ENCODE measurements at regions not wholly inside any gene's neighbourhood (a gene's known extent, or its start where the extent isn't known, plus 50 kb on each side); places are given as distances from the start of the nearest gene placed in this dataset.

DNA sequence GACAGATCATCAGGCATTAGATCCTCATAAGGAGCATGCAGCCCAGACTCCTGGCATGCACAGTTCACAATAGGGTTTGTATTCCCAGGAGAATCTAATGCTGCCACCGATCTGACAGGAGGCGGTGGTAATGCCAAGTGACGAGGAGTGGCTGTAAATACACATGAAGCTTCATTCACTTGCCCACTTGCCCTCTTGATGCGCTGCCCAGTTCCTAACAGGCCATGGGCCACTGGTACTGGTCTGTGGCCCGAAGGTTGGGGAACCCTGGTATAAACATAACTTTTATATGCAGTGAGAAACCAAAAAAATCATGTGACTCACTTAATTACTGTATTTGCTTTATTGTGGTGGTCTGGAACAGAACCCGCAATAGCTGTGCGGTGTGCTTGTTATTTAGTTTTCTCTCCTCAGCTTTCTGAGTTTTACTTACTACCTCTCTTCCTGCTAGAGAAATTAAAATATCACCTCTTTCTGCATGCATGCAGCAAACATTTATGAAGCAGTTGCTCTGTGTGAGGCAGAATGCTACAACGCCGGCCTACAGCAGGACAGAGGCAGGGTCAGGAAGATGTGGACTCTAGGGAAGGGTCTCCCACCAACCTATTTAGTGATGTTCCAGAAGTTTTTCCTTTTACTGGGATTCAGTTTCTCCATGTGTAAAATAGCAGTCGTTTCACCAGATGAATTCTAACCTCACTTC is 151.3 kb downstream of the MAF start:
- intact Hi-C loops (cut with micrococcal nuclease) = no loop called here

DNA sequence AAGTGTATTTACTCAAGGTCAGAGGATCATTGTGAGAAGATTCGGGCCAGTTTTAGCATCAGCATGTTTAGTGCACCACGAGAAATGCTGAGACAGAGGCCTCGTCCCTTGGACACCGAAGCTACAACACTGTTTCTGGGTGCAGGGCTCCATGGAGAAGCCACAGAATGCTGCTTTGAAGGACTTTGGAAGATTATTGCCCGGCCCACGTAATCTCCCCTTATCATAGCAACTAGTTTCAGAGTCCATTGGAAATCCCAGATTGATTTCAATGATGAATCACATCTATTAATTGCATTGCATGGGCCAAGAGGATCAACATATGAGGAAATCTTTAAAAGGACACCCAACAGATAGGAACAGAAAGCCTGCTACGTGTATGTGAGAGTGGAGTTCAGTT is 156.0 kb downstream of the MAF start:
- intact Hi-C loops (cut with micrococcal nuclease) = no loop called here

DNA sequence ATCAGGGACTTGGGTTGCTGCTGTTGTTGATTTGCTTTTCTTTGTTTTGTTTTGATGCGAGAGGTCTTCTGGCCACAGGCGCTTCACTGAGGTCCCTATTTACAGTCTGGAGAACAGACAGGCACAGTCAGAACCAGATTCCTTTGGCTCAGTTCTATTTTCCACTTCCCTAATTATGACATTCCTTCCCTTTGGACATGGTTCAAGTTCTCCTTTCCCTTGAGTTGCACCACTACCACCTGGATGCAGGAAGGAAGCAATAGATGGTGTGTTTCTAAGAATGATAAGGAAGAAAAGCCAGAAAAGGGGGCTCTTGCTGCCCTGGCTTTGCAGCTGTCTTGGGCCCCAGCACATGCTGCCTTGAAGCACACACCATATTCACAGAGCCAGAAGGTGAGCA is 160.6 kb downstream of the MAF start:
- intact Hi-C loops (cut with micrococcal nuclease) = no loop called here

DNA sequence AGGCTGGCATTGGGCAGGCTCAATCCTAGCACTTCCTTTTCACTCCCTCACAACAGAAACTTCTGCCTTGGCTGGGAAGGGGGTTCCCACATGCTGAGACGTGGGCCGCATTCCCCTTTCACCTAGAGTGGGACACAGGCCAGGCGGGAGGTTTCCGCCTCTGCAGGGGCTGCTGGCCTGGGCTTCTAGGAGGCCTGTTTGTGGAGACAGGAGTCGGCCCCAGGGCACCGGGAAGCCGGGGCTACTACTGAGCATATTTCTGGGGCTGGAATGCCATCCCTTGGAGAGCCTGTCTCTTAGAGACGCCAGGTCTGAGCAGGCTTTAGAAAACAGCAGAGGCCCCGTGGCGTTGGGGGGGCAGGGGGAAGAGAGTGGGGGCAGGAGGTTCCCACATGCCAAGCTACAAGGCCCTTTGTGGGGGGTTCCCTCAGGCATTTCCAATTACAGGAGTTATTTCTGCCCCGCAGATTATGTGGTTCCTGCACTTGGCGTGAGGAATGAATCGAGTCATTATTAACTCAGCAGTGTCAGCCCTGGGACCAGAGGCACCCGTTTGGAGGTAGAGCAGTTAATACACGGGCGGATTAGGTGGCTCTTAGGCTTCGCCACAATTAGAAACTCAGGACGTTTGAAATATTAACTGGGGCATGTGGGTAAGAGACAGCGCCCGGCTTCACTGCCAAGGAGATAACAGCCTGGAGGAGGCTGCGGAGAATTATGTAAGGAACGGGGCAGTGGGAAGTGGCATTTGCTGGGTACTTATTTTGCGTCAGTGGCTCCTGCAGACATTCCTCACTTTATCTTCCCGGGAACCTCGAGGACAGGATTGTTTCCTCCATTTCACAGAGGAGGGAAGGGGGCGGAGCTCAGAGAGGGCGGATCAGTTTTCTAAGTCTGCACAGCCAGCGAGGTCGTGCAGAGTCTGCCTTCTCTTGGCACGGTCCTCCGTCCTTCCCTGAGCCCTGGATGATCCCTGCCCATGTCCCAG is 162.5 kb downstream of the MAF start:
- intact Hi-C loops (cut with micrococcal nuclease) = no loop called here

DNA sequence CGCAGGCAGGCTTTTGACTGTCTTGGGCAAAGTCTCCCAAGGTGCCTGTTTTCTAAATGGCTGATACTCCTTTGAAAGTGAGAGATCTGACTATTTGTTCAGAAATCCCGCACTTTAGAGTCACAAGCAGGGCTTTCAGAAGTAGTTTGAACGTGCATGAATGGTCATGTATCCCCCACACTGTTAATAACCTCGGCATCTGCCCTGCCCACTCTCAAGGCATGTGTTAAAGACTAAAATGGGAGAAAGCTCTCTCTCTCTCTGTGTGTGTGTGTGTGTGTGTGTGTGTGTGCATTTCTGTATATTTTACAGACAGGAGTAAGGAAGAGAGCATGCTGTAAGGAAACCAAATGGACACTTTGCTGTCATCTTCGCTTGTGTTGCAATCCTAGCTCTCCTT is 163.7 kb downstream of the MAF start:
- intact Hi-C loops (cut with micrococcal nuclease) = no loop called here

DNA sequence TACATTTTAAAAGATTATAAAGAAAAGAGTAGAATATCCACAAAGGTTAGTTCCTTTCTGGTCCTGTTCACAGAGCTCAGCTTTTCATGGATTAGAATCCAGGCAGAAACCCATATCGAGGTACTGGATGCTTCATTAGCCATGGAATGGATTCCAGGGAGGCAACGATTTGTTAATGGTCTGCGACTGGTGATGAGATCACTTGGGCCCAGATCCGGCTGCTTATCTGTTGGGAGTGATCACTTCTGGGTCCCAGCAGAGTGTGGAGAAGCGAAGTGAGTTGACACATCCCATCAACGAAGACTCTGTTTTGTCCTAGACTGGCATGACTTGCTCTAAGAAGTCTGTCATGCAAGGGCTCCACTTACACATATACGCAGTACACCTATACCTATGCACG is 165.8 kb downstream of the MAF start:
- intact Hi-C loops (cut with micrococcal nuclease) = no loop called here

DNA sequence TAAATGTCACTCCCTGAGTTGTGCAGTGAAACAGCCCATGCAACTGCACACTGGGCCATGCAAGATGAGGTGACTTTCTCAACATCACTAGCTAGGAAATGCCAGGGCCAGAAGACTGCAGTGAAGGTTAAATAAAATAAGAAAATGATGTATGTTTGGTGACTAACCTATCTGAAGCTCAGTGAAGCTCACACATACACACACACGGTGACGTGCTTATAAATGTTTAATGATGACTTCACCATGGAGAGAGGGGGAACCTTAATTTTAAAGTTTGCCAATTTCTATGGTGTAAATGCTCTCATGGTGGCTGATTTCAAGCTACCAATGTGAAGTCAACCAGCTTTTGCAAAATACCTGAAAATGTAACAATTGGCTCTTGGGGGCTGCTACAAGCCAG is 166.4 kb downstream of the MAF start:
- intact Hi-C loops (cut with micrococcal nuclease) = no loop called here

DNA sequence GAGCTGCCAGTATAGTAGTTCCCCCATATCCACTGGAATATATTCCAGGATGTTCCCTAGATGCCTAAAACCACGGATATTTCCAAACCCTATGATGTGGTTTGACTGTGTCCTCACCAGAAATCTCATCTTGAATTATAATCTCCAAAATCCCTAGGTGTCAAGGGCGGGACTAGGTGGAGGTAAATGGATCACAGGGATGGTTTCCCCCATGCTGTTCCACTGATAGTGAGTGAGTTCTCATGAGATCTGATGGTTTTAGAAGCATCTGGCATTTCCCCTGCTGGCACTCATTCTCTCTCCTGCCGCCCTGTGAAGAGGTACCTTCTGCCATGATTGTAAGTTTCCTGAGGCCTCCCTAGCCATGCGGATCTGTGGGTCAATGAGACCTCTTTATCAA is 168.6 kb downstream of the MAF start:
- intact Hi-C loops (cut with micrococcal nuclease) = no loop called here

DNA sequence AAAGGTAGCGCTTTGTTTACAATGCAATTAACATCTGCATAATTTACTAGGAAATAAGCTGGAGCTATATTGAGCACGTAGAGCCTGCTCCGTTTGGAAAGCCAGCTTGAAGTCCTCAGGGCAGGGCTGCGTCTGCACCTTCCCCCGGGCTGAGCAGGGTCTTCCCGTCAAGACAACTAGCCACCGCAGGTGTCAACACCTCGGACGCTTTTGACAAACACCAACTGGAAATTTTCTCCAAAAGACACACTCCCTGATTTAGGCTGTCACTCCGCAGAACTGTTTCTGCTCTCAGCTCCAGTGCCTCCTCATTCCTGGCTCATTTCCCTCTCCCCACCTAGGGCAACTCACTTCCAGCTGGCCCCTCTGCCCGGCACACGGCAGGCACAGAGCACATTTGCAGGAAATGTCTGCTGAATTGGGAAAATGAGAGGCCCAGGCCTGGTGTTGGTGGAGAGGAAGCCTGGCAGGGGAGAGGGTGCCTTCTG is 170.3 kb downstream of the MAF start:
- intact Hi-C loops (cut with micrococcal nuclease) = no loop called here

DNA sequence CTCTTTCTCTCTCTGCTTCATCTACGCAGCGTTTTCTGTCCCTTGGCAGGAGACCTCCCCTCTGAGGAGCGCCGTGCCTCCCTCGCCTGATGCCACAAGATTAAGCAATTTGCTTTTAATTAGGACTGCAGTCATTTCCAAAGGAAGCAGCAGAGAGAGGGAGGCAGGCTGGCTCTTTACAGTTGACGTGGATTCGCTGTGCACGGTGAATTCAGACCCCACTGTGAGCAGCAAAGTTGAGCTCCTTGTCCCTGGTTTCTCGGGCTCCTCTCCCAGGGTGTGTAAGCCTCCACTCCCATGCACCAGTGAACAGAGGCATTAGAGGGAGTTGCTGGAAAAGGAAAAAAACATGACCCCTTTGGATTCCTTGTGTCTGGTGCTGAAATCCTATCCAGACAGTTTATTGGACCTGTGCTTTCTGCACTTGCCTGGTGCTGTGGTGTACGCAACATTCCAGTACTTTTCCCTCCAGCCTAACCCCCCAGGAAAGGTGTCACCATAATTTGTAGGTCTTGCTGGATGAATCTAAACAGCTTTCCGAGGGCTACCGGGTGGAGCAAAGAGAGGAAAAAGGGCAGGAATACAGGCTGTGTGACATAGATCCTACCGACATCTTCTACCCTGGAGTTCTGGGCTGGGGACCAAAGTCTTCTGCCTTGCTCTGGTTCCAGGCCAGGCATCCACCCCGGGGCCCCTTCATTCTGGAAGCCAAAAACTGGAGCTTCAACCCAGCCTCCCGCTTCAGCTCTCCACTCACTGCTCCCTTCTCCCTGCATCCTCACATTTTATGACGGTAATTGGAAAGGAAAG is 171.0 kb downstream of the MAF start:
- intact Hi-C loops (cut with micrococcal nuclease) = no loop called here

DNA sequence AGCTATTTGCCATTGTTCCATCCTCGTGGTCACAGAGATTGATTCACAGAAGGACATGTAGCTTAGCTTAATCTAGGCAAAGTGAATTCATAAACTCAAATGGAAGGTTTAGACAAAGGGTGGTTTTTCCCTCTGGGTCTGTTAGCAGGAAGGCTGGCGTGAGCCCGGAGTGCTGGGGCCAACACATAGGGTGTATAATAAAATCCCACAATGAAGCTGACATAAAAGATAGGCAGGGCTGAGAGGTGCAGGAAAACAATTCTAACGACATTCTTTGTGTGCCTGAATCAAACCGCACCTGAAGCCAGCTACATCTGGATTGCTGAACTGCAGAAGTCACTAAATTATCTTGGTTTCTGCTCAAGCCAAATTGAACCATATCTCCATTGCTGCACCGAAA is 173.9 kb downstream of the MAF start:
- intact Hi-C loops (cut with micrococcal nuclease) = no loop called here

DNA sequence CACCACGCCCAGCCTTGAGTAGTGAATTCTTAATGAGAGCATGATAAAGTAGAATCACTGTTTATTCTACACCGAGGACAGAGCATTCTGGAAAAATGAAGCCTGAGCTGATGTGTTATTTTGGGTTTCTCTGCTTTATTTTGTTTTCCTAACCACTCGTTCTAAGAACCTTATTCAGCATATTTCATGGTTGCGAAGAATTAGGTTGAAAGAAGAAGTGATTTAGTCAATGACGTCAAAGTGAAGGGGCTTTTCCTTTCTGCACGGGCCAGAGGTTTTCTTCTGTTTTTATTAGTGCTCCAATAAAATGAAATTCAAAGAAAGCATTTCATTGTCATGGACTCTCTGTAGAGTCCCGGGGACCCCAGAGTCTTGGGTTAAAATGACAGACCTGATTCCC is 178.5 kb downstream of the MAF start:
- intact Hi-C loops (cut with micrococcal nuclease) = no loop called here

DNA sequence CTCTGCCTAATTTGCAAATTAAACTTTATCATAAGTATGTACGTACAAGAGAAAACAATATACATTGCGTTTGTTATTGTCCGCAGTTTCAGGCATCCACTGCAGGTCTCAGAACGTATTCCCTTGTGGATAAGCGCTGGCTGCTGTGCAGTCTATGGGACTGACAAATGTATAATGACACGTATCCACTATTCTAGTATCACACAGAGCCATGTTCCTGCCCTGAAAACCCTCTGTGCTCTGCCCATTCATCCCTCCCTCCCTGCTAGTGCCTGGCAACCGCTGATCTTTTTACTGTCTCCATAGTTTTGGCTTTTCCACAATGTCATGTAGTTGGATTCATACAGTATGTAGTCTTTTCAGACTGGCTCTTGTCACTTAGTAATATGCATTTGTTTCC is 179.4 kb downstream of the MAF start:
- intact Hi-C loops (cut with micrococcal nuclease) = no loop called here

DNA sequence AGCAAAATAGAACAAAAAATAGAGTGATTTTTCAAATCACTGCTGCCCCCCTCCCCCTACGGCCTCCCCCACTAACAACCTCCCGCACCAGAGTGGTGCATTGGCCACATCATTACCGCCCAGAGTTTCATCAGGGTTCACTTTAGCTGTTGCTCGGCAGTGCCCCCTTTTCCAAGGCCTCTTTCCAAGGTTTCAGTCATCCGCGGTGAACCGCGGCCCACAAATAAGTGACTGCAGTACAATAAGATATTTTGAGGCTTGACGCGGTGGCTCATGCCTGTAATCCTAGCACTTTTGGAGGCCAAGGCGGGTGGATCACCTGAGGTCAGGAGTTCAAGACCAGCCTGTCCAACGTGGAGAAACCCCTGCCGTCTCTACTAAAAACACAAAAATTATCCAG is 180.0 kb downstream of the MAF start:
- intact Hi-C loops (cut with micrococcal nuclease) = no loop called here

DNA sequence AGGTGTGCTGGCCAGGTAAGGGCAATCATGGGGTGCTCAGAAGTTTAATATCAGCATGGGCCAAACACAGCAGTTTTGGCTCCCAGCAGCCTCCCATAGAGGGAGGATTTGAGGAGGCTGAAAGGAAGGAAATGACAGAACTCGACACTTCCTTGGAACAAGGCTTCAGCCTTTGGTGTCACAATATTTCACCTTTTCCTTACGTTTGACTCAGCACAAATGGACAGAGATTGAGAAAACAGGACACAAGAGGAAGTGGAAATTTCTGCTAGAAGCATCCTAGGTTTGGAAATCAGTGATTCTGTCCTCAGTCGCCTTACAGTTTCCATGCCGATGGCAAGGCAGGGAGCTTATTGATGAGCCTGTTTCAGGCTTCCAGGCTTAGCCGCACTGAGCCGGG is 181.4 kb downstream of the MAF start:
- intact Hi-C loops (cut with micrococcal nuclease) = loop anchor here (10.0 kb wide), 1 partner anchor 144 kb away; no protein-coding TSS in a partner anchor

DNA sequence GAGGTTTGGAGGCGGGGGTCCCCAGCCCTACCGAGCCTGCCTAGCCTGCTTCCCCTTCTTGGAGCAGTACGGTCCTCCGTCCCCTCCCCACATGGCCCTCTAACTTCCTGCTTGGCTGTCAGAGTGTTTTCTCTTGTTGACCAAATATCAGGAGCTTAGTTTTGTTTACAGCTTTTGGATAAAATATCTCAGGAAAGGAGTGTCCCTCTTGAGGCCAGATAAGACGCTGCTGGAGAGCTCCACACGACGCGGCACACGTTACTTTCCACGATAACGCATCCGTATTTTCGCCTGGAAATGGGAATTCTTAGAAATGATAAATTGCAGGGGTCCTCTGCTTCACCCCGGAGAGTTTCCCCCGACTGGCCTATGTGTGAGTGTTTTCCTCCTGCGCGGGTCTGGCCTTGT is 182.9 kb downstream of the MAF start:
- intact Hi-C loops (cut with micrococcal nuclease) = loop anchor here (10.0 kb wide), 1 partner anchor 143 kb away; no protein-coding TSS in a partner anchor

DNA sequence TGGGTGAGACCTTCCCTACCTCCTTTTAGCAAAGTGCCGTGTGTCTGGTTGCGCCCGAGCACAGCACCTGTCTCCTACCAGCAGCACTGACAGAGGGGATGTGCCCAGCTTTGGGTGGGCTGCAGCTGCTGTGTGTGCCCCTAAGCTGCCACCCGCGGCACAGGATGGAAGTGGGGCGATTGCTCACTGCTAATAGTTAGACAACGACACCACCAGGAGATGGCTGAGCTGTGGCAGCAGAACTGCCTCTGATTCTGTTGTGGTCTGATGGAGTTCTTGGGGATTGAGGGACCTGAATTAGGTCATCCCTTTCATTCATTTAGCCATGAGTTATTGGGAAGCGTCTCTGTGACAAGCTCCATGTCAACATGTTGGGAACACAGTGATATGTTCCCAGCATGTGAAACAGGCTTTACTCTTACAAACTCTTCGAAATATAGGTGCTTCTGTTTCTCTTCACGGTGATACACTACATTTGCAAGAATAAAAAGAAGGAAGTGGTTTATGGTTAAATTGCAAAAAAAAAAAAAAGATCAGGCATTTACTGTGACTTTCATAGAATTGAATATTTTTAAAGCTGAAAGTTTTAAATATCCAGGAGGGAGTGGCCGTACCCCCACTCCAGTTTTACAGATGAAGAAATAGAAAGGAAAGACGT is 184.4 kb downstream of the MAF start:
- intact Hi-C loops (cut with micrococcal nuclease) = loop anchor here (10.0 kb wide), 1 partner anchor 141 kb away; no protein-coding TSS in a partner anchor

DNA sequence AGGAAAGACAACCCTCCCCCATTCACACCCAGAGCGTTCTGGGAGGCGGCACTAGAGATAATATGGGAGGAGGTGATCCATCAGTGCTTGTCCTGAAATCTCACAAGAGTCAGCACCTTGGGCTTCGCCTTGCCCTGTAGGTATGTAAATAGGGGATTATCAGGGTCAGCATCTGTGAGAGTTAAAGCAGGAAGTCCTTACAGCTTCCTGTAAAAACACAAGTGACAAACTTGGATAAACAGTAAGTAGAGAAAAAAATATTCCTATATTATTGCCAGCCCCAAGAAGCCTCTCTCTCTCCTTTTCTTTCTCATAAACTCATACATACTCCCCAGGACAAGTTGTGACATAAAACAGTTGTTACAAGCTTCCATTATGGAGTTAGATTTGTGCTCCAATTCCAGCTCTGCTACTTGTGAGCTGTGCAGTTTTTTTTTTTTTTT is 187.7 kb downstream of the MAF start:
- intact Hi-C loops (cut with micrococcal nuclease) = loop anchor here (10.0 kb wide), 1 partner anchor 138 kb away; no protein-coding TSS in a partner anchor

DNA sequence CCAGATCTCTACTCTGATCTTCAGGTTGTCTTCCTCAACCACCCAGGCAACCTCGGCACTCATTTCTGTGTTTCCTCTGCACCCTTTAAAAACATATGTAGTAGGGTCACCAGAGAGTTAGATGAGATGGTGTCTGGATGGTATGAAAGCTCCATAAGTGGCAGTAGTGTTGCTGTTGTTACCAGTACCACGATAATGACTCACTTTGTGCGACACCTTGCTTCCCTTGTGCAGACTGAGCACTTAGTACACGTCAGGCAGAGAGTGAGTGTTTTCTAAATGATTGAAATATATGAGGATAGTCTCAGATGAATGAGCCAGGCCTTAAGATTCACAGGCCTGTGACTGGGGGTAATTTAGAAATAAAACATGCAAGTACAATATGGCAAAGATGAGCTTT is 188.7 kb downstream of the MAF start:
- intact Hi-C loops (cut with micrococcal nuclease) = loop anchor here (10.0 kb wide), 1 partner anchor 137 kb away; no protein-coding TSS in a partner anchor

DNA sequence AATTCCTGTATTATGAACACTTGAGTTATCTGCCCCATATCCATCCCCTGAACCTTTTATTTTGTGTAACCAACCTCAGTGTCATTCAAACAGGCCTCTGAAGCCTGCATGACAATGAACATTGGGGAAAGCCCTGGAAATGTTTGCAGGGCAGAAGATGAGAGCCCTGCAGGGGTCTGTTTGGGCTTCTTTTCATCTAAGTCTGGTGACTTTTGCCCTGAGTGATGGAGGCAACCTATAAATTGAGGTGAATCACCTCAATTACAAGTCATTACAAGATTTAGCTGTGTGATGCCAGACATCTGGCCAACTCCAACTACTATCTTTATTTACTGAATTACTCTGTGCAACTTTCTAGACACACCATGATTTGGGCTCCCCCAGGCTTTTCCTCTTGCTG is 189.2 kb downstream of the MAF start:
- intact Hi-C loops (cut with micrococcal nuclease) = loop anchor here (10.0 kb wide), 1 partner anchor 137 kb away; no protein-coding TSS in a partner anchor

DNA sequence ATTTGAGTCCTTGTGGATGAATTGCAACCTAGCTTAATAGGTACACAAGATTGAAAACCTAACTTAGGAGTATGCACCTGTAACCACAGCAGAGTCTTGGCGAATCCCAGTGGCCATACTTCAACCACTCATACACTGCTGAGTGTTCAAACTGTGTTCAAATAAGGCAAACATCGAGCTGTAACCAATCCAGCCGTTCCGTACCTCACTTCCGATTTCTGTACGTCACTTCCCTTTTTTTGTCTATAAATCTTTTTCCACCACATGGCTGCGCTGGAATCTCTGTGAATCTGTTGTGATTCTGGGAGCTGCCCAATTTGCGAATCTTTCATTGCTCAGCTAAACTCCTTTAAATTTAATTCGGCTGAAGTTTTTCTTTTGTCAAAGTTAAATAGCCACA is 190.6 kb downstream of the MAF start:
- intact Hi-C loops (cut with micrococcal nuclease) = loop anchor here (10.0 kb wide), 1 partner anchor 135 kb away; no protein-coding TSS in a partner anchor
